Fibroblast of villous mesenchyme (primary cell): ENCODE measurements at regions not wholly inside any gene's neighbourhood (a gene's known extent, or its start where the extent isn't known, plus 50 kb on each side); places are given as distances from the start of the nearest gene placed in this dataset.

ENCODE experiments used
- DNase-seq: peaks from one replicate; pipeline ENCODE4 v3.0.0-alpha.2; 2010; ENCODE audit warnings: low read depth
- H3K4me3 ChIP-seq: 2 replicates; pipeline ENCODE4 v1.5.1; 2011; ENCODE audit warnings: low read depth, mild to moderate bottlenecking, low read length
- TF ChIP-seq, protein P1 (sequence below): IDR thresholded peaks from 2 replicates; pipeline ENCODE4 v1.5.1; 2012; ENCODE audit warnings: low read depth, mild to moderate bottlenecking, low read length; ENCODE audit not compliant: insufficient read depth

DNA sequence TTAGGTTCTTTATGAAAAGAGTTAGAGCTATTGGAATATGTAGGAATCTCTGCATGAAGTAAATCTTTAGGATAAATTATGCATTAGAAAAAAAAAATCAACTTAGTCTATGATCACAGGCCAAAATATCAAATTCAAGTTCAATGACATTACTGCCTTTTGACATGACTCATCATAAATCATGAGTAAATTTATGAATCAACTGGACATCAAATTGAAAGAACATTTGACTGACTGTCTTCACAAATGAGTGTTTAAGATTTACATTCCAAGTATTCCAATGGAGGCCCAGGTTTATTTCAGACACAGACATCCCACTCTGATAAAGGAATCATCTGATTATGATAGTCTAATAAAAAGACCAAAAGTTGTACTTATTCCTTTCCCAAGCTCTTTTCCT lies 192.8 kb upstream of the TTC14 start:
- TF ChIP-seq, protein P1, sequence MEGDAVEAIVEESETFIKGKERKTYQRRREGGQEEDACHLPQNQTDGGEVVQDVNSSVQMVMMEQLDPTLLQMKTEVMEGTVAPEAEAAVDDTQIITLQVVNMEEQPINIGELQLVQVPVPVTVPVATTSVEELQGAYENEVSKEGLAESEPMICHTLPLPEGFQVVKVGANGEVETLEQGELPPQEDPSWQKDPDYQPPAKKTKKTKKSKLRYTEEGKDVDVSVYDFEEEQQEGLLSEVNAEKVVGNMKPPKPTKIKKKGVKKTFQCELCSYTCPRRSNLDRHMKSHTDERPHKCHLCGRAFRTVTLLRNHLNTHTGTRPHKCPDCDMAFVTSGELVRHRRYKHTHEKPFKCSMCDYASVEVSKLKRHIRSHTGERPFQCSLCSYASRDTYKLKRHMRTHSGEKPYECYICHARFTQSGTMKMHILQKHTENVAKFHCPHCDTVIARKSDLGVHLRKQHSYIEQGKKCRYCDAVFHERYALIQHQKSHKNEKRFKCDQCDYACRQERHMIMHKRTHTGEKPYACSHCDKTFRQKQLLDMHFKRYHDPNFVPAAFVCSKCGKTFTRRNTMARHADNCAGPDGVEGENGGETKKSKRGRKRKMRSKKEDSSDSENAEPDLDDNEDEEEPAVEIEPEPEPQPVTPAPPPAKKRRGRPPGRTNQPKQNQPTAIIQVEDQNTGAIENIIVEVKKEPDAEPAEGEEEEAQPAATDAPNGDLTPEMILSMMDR, result no peak
- DNase-seq, result no peak

DNA sequence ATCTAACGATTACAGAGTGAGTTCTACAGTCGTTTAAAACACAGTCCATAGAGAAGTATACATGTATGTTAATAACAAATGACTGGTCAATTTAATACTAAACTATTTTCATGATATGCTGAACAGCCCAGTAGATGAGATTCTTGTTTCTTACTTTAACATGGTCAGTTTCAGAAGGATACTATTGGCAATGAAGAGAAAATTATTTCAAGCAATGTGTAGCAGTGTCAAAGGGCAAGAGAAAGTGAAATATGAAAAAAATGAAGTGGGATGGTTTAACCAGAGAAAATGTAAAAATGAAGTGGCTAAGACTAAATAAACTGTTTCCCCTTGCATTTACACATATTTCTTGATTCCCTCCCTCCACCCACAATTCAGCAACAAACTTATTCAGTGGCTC lies 192.1 kb upstream of the TTC14 start:
- TF ChIP-seq, protein P1, result no peak
- no peak overlapping the region for H3K4me3 ChIP-seq
- no peak for DNase-seq

More for the DNA sequence above, 192.8 kb upstream of the TTC14 start:
- no peak overlapping the region for H3K4me3 ChIP-seq

DNA sequence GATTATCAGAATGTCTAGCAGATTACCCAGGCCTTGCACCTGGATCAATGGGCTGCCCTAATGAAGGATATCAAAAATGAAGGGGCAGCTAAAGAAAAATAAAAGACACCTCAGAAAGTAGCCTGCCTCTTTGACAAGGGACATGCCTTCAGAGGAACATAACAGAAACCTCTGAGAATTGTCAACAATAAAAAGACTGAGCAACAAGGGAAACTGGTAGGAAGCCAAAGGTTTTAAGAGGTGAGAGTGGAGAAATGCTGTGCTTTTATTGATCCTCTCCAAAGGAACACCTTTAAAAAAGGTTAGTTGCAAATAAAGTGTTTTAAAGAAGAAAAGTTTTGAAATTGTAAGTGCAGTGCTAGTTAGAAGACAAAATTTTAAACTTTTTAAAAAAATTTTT lies 187.8 kb upstream of the TTC14 start:
- no peak for DNase-seq
- no peak overlapping the region for H3K4me3 ChIP-seq
- TF ChIP-seq, protein P1, result no peak

DNA sequence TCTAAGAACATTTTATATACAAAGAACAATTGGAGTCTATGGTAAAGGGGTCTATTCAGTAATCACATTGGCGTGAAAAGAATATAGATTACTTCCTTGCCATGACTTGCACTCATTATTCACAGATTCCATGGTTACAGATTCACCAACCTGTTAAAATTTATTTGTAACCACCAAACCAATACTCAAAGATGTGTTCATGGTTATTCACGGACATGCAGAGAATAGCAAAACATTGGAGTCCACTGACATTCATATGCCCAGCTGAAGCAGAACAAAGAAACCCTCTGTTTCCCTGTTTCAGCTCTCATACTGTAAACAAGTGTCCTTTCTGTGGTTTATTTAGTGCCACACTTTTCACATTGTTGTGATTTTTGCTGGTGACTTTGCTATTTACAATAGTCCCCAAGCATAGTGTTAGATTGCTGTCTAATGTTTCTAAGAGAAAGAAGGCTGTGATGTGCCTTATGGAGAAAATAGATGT lies 185.8 kb upstream of the TTC14 start:
- H3K4me3 ChIP-seq, result no peak overlapping the region
- DNase-seq, result no peak
- TF ChIP-seq, protein P1, result no peak

DNA sequence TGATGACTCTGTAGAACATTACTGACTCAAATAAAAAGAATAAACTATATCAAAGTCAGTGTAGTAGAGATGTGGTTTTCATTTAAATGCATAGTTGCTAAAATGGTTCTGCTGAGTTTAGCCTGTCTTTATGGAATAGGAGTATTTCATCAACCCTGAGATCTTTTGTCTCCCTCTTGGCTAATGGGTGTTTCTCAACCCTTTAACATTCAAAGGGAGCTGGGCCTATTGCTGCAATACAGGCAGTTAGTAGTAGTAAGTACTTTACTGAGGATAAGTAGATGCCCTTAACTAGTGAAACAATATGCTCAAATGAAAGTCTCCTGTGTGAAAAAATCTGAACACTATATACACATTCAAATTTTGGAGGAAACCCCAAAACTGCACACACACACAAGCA lies 184.7 kb upstream of the TTC14 start:
- TF ChIP-seq, protein P1, result no peak
- peak; percentile 12 for DNase-seq
- H3K4me3 ChIP-seq, result no peak overlapping the region

DNA sequence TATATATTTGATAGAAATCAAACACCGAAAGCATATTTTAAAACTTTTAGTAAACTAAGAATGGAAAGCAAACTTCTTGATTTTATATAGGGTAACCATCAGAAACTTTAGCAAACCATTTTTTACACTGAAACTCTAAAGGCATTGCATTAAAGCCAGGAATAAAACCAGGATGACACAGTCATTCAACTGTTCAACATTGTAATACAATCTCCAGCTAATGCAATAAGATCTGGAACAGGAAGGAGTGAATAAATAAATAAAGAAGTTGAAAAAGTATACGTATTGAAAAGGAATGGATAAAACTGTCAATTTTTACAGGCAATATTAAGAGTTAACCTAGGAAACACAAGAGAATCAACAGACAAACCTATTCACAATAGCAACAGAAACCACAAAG lies 181.9 kb upstream of the TTC14 start:
- DNase-seq, result no peak

DNA sequence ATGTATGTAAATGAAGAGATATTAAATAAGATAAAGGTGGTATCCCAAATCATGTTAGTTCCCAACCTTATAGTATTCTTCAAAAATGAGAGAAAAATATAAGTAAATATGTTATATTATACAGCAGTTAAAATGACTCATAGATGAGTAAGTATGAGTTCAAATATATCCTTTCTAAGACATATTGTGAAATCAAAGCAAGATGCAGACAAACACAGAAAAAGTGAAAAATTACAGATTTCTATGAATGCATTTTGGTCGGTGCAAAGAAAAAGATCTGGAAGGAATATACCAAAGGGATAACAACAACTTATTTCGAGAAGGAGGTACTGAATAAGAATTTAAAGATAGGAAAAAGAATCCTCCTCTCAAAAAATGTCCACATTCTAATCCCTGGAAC lies 181.2 kb upstream of the TTC14 start:
- no peak overlapping the region for H3K4me3 ChIP-seq
- TF ChIP-seq, protein P1, result no peak
- no peak for DNase-seq

More for the DNA sequence above, 181.9 kb upstream of the TTC14 start:
- H3K4me3 ChIP-seq, result no peak overlapping the region
- TF ChIP-seq, protein P1, result no peak
